Esophagus squamous epithelium (tissue), 4 donors: ENCODE measurements at regions not wholly inside any gene's neighbourhood (a gene's known extent, or its start where the extent isn't known, plus 50 kb on each side); places are given as distances from the start of the nearest gene placed in this dataset.

Experiments used
- CTCF ChIP-seq, 6 experiments: fragments of 450-650 bp in 4 of 6; fragments of 200-600 bp in 2 of 6; sonication (generic) in 2 of 6; IDR thresholded peaks; one replicate each; pipeline ENCODE4 v1.5.1; 2016 to 2019; ENCODE audit warnings: antibody characterized with exemption in 6 of 6, mild to moderate bottlenecking in 4 of 6, moderate library complexity in 4 of 6
- POLR2A ChIP-seq, 4 donors: fragments of 450-650 bp; IDR thresholded peaks; one replicate each; pipeline ENCODE4 v1.6.1; 2017; ENCODE audit warnings: antibody characterized with exemption in 4 of 4, mild to moderate bottlenecking in 4 of 4, moderate library complexity in 3 of 4

DNA sequence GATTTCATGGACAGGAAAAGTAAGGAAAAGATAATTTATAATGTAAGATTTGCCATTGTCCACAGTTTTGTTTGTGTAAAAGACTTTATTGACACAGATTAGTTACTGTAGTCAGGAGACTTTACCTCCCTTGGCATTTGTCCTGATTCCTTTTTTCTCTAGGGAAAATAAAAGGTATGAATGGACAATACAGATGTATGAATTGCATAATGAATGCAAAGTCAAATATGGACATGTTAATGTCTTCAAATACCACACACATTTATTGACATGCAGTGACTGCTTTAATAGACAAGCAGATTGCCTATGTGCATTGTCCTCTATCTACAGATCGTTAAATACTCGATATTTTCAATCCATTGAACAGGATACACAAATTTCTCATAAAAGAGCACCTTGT lies 999.7 kb upstream of the SEL1L start:
- TF ChIP-seq POLR2A (IDR thresholded peaks at IDR 0.05) (no peak), CTCF (IDR thresholded peaks at IDR 0.05) (no peak)
